GM18508 (cell line): ENCODE measurements at regions not wholly inside any gene's neighbourhood (a gene's known extent, or its start where the extent isn't known, plus 50 kb on each side); places are given as distances from the start of the nearest gene placed in this dataset.

Experiments
- ATAC-seq: cut with Tn5 transposase; IDR thresholded peaks from one replicate; pipeline ENCODE4 v1.9.1; 2021; ENCODE audit warnings: moderate number of reproducible peaks; ENCODE audit not compliant: insufficient read depth, unreplicated experiment

DNA sequence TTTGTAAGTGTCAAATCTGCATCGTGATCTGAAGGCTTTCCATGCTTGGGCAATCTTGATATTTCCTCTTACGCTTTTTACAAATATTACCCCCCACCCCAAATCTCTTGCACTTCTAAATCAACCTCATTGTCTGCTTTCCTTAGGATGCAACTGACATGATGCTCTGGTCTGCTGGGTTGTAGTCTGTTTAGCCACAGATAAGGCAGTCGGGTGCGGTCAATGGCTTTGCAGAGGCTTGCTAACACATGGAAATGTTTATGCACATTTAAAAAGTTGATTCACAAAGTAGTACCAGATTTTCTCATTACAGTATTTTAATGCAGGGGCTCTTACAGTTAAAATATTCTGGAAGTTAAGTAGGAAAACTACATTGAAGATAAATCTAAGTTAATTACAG, 172.5 kb downstream of the BAMBI start:
- ATAC-seq: no peak

DNA sequence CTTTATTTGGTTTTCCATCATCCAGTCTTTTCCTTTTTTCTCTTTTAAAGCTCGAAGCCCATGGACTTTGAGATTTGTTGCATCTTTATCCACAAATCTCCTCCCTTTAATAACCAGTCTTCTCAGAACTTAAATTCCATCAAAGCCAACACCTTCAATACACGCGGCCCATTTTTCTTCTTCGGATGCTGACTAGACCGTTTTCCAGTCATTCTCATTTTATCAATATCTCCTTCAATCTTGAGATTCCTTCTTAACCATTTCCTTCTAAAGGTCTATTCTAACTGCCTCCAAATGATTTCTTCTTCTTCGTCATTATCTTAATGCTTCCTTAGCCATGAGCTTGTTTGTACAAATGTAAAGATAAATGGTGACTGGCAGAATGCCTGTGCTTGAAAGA, 173.5 kb downstream of the BAMBI start:
- no peak for ATAC-seq

- no peak for ATAC-seq
Observed at GRCh38 chr10:28853195-28853594, 175.9 kb downstream of the BAMBI start.

- ATAC-seq: no peak
Observed at GRCh38 chr10:28857164-28857563, 179.8 kb downstream of the BAMBI start.

- no peak for ATAC-seq
Observed at GRCh38 chr10:28858646-28859045, 181.3 kb downstream of the BAMBI start.

DNA sequence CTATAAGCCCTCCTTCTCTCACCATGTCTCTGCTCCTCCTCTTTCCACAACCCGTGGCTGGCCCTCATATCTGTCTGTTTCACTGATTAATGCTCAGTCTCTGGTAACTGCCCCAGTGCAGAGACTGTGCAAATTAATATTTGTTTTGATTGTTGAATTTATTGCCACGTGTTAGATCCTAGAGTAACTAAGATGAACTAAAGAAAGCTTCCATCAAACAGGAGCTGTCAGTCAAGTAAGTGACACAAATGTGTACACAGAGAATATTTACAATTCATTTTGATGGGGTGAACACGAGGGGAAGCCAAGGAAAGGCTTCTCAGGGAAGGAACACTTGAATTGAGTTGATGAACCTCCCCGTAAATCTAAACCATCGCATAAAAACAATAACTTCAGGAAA, 182.5 kb downstream of the BAMBI start:
- no peak for ATAC-seq

DNA sequence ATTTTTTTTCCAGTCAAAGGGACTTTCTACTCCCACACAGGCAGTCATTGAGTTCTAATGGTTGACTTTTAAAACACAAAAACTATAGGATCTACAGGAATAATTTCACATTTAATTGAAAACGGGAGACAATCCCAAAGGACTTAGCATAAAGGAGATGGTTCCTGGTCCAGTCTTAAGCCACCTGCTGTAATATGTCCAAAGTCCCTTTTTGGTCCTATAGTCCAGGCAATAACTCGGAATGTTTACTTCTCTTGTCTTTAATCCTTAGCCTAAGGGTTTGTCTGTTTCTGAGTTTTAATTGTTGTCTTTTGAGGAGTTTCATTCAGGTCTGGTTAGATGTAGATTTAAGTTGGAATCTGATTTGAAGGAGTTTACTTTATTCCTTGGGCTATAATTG, 184.9 kb downstream of the BAMBI start:
- ATAC-seq: no peak

- ATAC-seq: no peak
Observed at GRCh38 chr10:28869606-28870201, 192.4 kb downstream of the BAMBI start.

- no peak for ATAC-seq
Observed at GRCh38 chr10:28871665-28872064, 194.3 kb downstream of the BAMBI start.

DNA sequence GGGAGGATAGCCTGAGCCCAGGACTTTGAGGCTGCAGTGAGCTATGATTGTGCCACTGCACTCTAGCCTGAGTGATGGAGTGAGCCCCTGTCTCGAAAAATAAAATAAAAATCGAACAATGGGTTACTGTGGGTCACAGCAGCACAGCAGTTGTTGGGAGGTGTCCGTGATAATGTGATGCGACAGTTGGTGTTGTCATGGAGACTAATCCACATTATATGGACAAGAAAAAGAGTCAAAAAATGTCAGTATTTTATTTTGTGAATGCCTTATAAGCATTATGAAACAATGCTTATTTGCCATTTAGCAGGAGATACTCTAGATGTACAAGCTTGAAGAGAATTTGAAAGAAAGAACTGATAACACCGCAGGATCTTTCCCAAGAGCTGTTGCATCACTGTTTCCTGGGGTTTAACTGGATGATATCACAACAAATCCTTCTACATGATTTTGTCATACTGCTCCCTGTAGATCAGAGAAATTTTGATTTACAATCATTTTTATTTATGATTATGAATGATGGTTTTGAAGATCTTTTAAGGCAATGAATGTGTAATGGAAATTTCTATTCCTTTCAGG, 195.4 kb downstream of the BAMBI start:
- no peak for ATAC-seq

DNA sequence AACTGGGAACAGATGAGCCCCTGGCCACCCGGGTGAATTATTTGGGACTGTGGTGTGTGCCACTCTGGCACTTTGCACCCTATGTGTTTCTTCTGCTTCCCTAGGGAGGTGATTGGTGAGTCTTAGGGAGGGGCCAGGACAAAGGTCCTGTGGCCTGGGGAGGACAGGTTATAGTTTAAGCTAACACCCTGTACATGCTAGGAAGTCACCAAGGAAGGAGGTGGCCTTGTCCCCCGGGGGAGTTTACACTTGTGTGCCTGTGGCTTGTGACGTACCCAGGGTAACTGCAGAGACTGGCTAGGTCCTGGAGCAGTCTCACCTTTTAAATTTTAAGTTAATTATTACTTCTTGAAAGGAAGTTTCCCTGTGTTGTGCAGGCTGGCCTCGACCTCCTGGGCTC, 196.2 kb downstream of the BAMBI start:
- ATAC-seq: no peak

DNA sequence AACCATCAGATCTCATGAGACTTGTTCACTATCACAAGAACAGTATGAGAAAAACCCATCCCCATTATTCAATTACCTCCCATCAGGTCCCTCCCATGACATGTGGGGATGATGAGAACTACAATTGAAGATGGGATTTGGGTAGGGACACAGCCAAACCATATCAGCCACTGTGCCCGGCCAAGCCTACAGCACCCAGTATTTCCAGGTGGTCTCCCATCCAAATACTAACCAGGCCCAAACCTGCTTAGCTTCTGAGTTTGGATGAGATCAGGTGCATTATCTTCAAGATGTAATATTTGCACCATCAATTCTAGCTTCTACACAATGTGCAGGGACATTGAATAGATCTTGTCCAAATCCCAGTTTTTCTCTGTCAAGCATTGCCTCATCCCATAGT, 196.9 kb downstream of the BAMBI start:
- no peak for ATAC-seq

GRCh38 chr10:28875549-28876081, 198.3 kb downstream of the BAMBI start:
- ATAC-seq: no peak

GRCh38 chr10:28878236-28878970, 201.1 kb downstream of the BAMBI start:
- no peak for ATAC-seq

DNA sequence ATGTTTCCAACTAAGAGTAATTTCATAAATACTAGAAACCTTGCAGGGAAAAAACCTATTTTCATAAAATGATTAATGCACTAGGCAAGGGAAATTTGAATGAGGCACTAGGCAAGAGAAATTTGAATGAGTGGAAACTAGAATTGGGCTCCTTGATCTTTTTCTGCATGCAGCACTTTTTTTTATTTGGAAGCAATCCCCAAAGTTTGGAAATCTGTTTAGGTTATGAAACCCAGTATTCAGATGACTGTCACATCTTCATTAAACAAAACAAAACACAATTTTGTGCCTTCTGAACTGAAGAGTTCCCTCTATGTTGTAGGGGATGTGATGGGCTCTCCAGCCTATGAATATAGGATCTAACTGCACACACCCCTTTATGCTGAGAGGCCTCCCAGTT, 201.9 kb downstream of the BAMBI start:
- ATAC-seq: no peak

GRCh38 chr10:28879875-28880682, 202.8 kb downstream of the BAMBI start:
- no peak for ATAC-seq

DNA sequence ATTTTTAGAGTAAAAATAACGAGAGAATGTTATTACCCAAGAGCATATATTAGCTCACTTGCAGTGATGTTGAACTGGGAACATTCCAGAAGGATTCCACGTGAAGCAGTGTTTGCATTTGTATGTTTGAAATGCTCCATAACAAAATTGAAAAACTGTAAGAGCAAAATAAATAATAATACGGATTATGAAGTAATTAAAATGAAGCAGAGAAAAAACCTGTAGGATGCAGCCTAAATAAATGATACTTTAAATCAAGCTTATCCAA, 203.3 kb downstream of the BAMBI start:
- no peak for ATAC-seq

DNA sequence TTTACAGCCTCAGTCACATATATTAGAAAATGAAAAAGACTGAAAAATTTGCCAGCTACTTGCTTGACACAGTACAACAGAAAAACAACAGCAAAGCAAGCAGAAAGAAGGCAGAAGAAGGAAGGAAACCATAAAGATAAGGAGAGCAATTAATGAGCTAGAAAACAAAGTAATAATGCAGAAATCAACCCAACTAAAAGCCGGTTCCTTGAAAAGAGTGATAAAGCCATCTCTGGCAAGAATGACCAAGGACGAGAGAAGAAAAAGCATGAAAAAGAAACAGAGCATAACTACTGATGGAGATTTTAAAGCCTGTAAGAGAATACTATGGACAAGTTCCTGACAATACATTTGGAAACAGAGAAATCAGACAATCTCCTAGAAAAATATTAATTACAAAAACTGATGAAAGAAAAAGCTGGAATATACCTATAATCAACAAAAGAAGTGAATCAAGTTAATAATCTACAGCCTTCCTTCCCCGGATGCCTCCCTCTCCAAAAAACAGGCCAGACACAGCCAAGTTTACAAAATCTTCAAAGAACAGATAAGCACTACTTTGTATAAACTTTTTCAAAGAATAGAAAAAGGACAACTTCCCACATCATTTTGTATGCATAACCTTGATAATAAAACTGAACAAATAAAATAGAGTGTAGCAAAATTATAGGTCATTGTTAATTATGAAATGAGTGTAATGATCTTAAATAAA, 204.0 kb downstream of the BAMBI start:
- ATAC-seq: no peak

GRCh38 chr10:28883741-28884423, 206.6 kb downstream of the BAMBI start:
- no peak for ATAC-seq
